HT-29 (cell line): ENCODE measurements at regions not wholly inside any gene's neighbourhood (a gene's known extent, or its start where the extent isn't known, plus 50 kb on each side); places are given as distances from the start of the nearest gene placed in this dataset.

Experiments
- DNase-seq: peaks from one replicate; pipeline ENCODE4 v3.0.0-alpha.2; 2015; ENCODE audit warnings: low spot score

DNA sequence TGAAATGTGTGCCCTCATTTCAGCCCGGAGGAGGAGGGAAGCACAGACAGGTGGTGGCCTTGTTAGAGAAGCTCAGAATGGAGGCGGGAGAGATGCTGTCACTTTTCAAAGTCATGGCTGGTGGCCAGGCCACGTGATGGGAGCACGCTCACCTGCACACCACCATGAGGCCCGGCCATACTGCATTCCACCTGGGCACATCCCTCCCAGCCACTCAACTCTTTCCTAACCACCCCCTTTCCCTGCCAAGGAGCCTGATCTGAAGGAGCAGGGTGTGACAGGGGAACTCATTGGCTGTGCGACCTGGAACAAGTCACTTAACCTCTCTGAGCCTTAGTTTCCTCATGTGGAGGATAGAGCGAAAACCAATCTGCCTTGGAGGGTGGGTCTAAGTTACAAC is 364.5 kb downstream of the CTTN start:
- no peak for DNase-seq

DNA sequence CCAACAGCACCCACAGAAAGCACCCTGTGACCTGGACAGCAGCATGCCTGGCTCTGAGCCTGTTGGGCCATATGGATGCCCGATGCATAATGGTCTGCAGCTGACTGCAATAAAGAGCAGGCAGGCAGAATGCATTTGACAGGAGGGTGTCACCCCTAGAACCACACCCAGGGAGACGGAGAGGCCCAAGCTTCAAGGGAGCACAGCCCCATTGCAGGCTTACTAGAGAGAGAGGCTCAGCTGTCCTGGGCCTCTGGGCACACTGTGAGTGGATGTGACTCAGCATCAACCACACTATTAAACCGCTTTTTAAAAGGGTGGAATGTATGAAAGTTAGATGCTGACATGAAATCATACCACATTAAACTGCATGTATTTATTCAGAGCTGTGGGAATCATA is 365.3 kb downstream of the CTTN start:
- no peak for DNase-seq

DNA sequence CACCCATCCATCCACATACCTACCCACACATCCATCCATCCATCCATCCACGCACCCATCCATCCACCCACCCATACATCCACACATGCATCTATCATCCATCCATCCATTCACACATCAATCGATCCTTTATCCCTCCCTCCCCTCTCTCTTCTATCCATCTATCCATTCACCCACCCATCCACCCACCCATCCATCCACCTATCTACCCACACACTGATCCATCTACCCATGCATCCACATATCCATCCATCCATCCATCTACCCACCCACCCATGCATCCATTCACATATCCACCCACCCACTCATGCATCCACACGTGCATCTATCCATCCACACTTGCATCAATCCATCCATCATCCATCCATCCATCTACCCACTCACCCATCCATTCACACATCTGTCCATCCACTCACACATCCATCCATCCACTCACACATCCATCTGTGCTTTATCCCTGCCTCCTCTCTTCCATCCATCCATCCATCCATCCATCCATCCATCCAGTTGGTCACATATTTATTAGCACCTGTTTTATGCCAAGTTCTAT is 366.1 kb downstream of the CTTN start:
- DNase-seq, result no peak

DNA sequence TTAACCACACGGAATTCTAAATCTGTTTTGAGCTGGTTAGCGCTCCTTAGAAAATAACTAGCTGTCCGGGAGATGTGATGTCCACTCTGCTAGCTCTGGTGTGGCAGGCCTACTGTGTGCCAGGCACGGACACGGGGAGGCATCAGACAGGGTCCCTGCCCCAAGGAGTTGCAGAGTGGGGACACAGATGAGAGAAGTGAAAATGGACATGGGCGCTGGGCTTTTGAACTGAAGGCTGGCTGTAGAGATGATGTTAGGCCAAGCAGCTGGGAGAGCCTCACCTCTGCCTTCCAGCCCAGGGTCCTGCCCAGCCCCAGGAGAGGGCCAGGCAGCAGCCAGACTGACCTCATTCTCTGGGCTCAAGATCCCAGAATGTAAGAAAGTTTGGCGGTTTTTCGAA is 368.6 kb downstream of the CTTN start:
- DNase-seq, result no peak

DNA sequence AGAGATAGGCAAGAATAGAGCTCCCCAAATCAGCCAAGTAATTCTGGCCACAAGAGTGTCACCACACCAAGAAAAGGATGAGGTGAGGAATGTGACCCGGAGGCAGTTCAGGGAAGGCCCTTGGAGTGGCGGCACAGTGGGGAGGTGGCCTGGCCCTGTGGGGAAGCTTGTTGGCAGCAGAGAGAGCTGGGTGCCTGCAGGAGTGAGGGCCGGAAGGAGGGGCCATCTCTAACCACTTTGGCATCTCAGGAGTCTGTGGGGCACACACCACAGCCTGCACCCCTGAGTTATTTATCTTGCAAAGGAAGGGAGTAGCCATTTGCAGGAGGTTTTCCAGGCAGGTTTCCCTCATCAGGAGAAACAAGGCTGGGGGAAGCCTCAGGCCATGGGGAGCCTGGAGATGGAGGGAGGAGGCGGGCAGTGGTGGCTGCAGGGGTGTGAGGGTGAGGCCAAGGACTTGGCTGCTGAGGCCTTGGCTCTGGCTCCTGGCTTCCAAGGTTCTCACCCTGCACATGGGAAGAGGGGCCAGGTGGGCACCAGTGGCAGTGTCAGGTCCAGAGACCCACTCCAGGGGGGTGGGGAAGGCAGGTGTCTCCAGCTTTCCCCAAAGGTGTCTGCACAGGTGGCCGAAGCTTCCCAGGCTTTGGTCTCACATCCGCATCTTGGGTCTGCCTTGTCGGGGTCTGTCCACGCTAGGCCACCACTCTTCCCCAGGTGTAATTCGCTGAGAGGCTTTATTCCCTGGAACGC is 370.2 kb downstream of the CTTN start:
- no peak for DNase-seq

DNA sequence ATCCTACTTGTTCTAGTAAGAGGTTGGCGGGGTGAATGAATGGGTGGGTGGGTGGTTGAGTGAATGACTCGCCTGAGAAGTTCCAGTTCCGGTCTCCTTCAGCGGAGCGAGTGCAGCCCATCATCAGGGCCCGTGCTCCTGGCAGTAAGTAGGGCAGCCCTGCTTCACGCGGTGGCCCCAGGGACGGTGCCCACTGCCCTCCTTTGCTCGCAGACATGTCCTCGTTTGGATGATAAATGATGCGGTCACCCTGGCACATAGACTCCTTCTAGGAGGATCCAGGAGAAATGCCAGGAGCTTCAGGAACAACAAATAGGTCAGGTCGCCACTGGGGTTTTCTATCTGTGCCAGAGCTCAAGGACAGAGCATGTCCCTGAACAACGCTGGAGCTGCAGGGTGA is 370.8 kb downstream of the CTTN start:
- DNase-seq, result no peak

DNA sequence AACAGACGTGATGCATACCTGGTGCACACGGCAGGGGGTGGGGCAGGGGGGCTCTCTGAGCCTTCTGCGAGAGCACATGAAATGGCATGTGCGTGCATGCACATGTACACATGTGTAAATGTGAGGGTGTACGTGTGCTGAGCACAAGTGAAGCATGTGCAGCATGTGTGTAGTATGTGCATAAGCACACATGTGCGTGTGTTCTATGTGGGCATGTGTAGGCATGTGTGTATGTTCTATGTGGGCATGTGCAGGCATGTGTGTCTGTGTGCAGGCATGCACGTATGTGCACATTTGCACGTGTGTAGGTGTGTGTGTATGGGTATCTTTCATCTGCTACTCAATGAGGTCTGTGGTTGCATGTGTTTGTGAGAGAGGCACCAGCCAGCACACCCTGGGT is 371.2 kb downstream of the CTTN start:
- DNase-seq, result no peak

DNA sequence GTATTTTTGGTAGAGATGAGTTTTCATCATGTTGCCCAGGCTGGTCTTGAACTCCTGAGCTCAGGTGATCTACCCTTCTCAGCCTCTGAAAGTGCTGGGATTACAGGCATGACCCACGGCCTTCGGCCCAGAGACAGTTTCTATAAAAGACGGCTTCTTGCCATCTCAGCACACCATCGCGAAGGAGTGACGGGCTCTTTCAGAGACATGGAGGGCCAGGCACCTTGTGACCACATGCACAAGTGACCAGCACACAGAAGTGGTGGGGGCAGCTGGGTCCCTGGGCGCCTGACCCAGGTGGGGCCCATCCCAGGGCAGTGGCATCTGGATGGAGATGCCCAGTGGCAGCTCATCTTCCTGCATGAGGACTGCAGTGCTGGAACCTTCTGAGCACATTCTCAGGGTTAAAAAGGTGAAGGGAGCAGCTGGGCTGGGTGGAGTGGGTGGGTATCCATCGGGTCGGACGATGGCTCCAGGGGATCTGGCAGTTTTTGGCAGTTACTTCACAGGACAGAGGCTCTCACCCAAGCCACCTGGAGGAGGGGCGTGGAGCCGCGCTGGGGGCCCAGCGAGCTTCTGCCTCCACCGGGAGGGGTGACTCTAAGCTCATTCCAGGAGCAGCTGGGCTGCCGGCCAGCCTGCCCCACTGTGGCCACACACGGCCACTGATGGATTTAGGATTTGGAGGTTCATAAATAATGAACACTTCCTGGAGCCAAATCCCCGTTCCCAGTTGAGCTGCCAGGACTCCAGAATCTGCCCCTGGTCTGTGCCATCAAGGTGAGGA is 373.0 kb downstream of the CTTN start:
- no peak for DNase-seq

DNA sequence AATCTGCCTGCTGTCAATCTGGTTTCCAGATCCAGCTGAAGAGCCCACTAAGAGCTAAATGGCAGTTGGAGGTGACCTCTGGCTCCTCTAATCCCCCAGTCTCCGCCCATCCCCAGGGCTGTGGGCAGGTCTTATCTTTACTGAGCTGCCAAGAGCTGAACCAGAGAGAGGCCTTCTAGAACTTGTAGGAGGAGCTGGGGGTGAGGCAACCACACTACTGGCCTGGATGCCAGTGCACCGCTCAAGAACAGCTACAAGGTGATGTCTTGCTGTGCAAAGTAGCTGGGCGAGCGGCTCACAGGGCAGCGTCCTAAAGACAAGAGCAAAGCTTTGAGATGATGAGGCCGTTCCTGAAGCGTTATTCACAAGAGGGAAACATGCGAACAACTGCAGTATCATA is 374.6 kb downstream of the CTTN start:
- DNase-seq, result no peak

DNA sequence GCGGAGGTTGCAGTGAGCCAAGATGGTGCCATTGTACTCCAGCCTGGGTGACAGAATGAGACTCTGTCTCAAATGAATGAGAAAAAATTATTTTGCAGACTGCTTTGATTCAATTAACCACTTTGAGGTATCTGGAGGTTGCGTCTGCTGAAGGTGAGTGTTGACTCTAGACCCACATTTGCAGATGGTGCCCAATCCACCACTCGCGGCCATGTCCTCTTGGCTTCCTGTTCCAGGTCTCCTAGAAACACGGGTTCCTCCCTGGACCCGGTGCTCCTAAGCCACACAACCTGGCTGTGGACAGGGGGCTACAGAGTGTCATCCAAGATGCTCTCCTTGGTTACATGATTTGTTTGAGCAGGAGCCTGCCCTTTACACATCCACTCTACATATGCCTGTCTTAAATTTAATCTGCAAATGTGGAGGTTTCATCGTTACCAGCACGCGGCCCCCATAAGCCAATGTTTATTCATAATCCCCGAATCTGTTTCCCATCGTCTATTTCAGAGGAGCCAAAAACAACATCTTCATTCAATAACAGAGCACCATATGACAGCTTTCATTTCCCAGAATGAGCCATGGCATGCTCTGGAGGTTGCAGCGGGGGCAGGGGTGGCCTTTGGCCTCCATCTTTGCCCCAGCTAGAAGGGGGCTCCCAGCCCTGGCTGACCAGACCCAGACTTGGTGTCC is 377.2 kb downstream of the CTTN start:
- no peak for DNase-seq

DNA sequence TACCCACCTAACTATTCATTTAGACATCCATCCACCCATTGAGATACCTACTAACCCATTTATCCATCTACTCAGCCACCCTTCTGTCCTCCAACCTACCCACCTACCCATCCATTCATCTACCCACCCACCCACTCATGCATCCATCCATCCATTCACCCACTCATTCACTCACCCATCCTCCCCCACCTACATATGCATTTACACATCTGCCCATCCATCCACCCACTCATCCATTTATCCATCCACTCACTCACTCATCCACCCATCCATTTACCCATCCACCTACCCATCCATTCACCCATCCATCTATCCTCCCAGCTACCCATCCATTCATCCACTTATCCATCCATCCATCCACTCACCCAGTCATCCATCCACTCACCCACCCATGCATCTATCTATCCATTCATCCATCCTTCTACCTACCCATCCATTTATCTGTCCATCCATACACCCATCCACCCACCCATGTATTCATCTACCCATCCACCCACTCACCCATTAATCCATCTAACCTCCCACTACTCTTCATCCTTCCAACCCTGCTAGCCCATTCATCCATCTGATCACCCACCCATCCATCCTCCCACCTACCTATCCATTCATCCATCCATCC is 378.7 kb downstream of the CTTN start:
- DNase-seq, result no peak

DNA sequence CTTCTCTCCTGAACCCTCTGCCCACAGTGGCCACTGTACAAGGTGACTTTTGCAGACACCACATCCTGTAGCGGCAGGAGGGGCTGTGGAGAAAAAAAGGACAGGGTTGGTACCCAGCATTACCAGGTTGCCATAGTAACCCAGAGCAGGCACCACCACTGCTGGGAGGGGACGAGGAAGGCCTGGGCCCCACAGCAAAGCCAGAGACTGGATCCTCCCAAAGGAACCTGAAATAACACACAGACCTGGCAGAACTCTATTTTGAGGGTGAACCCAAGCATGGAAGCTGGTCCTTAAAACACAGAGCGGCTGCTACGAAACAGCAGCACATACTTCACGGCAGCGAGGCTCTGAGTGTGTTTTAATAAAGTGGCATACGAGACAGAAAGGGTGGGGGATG is 380.6 kb downstream of the CTTN start:
- no peak for DNase-seq

DNA sequence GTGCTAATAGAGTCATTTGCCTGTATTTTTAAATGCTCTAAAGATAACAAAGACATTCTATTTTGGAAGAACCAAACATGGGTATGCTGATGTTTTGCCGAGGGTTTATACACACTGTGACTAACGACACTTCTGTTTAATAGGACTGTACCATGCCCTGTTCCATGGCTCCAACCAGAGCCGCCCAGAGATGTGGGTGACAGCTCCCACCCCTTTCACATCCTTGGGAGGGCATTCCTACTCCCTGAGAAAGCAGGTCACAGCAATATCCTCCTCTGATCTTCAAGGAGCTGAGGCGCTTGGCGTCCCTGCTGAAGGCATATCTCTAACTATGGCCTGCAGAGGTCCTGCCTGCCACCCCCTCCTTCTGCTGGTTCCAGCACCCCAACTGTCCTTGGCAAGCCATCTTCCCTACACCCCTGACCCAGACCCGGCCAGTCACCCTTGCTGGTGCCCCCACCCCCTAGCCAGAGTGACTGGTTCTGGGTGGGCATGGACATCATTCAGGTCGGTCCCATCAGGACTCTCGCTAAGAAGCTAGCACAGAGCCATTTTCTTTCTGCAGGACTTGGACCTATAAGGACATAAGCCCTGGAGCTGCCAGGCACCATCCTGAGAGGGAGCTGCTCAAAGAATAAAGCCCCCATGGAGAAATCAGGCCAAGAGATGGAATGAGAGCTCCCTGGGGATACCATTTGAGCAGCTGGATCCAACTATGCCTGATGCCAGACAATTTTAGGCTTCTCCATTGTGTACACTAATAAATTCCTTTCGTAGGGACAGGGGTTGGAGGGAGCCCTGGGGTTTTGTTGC is 381.3 kb downstream of the CTTN start:
- DNase-seq, result no peak

DNA sequence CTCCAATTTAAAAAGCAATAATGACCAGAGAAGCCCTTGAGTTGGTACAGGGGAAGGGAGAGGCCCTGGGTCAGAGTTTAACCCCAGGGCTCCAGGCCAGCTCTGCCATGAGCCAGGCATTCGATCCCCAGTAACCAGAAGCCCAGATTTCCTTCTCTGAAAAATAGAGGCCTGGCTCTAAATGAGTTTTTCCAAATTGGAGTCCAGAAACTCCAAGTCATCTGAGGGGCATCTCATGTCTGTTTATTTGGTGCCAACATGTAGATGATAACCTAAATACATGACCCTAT is 381.9 kb downstream of the CTTN start:
- DNase-seq, result no peak

DNA sequence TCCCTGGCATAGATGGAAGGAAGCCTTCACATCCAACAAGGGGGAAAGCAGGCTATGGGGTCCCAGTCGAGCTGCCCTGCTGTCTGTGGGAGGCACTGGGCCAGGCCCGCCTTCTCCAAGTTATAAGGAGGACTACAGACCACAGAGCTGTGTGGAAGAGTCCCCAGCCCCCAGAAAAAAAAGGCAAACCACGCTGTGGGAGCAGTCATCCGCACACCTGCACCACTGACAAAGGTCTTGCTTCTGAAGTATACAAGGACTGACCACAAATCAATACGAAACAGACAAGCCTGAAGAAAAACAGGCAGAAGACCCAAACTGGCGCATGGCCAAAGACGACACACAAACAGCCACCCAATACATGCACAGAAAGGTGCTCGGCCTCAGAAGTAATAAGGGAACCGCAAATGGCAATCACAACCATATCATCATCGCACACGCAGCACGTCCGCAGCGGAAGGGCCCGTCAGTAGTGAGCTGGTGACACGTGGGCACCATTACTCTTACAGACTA is 384.1 kb downstream of the CTTN start:
- DNase-seq, result no peak

DNA sequence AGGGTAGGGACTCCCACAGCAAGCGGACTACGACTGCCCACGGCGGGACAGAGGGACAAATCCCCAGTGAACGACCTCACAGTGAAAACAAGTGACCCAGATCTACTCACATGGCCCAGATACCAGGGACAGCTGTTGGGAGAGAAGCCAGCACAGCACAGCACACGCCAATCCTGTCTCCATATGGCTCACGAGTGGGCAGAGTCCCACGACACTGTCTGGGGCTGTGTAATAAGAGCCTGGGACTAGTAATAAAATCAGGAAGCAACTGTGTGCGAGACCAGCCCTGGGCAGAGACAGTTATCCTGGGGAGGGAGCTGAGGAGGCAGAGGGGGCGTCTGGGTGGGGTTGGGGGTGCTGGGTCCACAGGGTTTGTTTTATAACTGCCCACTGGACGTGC is 385.0 kb downstream of the CTTN start:
- no peak for DNase-seq

DNA sequence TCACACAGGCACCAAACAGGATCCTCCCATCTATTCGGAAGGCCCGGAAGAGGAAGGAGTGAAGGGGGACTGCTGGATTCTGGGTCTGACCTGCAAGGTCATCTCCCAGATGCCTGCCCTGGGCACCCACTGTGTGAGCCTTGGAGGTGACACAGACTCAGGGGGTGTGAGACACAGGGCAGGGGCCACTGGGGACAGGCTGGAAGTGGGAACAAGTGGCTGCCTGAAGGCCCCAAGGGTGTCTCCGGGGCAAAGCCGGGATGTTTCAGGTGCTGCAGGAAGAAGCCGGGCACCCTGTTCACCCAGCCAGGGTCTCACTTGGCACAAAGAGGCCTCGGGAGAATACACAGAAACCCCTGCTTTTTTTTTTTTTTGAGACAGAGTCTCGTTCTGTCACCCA is 385.5 kb downstream of the CTTN start:
- no peak for DNase-seq

DNA sequence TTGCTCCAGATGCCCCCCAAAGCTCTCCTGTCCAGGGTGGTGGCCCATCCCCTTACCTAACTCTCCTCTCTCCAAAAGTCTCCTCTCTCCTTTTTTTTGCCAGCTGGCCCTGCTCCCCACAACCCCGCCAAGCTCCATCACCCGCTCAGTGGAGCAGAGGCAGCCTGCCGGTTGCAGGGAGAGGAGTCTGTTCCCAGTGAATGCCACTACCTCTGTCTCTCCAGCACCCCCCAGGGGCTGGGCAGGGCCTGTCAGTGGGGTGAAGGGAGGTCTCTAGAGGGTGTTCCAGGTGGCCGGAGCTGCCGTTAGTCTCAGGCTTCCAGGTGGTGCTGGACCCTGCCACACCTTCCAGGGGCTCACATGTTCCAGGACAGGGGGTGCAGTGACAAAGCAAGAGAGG is 387.0 kb downstream of the CTTN start:
- no peak for DNase-seq

DNA sequence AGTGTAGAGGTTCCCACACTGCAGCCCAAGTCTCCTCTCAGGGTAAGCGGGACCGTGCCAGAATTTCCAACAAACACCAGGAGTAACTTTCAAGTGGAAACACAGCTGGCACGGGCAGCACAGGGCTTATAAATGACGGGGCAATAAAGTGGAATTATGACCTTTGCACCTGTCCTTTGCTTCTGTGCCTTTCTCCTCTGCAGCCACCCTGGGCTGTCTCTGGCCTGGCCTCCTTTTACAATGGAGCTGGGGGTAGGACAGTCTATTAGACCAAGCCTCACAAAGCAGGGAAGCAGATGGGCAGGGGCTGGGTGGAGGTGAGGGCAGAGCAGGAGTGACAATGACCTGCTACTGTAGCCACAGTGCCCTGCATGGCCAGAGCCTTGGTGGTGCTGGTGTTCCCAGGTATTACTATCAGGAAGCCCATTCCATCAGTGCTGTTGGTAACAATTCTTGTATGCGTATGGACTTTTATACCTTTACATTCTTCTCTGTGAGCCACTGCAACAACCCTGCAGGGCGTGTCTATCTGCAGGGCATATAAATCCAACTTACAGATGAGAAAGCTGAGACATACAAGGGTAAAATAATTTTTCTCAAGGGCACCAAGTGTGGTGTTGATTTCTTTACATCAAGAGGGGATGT is 387.8 kb downstream of the CTTN start:
- DNase-seq, result no peak

DNA sequence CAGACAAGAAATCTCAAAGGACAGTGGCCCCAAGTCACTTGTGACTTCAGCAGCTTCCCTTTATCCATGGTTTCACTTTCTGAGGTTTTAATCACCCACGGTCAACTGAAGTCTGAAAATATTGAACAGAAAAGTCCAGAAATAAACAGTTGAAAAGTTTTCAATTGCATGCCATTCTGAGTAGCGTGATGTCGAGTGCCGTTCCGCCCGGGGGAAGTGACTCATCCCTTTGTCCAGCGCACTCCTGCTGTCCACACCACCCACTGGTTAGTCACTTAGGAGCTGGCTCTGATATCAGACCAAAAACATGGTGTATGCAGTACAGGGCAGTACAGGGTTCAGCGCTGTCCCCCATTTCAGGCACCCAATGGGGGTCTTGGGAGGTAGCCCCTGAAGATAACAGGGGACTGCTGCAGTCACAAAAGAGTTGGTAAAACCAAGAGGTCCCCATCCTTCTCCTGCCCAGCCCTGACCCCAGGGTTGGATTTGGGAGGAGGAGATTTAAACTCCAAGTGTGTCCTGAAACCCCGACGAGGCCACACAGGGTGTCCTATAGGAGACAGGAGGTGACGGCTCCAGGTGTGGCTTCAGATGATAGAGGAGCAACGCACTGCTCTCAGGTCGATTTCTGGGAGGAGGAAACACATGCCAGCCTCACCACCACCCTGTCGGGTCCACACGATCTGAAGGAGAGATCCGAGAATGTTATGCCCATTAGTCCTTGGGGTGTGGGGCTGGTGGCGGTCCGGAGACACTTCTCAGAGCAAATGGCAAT is 390.1 kb downstream of the CTTN start:
- DNase-seq, result peak; percentile 8
